Endodermal cell (in vitro differentiated cells): ENCODE measurements at regions not wholly inside any gene's neighbourhood (a gene's known extent, or its start where the extent isn't known, plus 50 kb on each side); places are given as distances from the start of the nearest gene placed in this dataset.

ENCODE experiments used
- DNase-seq: peaks from one replicate; pipeline ENCODE4 v3.0.0-alpha.2; 2017
- H3K27ac ChIP-seq: 2 replicates; pipeline ENCODE4 v1.5.1; 2013; ENCODE audit warnings: mild to moderate bottlenecking, low read depth, low read length, moderate library complexity
- H3K27me3 ChIP-seq: 2 replicates; pipeline ENCODE4 v1.6.1; 2013; ENCODE audit warnings: mild to moderate bottlenecking, low read length, moderate library complexity; ENCODE audit not compliant: insufficient read depth, control insufficient read depth, poor library complexity, severe bottlenecking
- H3K36me3 ChIP-seq: 2 replicates; pipeline ENCODE4 v1.7.0; 2013; ENCODE audit warnings: mild to moderate bottlenecking, low read length, moderate library complexity; ENCODE audit not compliant: control insufficient read depth, insufficient read depth
- H3K4me1 ChIP-seq: one replicate; pipeline ENCODE4 v1.7.0; 2013; ENCODE audit warnings: low read length; ENCODE audit not compliant: control insufficient read depth, insufficient read depth
- H3K4me3 ChIP-seq: 2 replicates; pipeline ENCODE4 v1.5.1; 2013; ENCODE audit warnings: mild to moderate bottlenecking, low read length, moderate library complexity
- H3K9ac ChIP-seq: 2 replicates; pipeline ENCODE4 v1.6.1; 2013; ENCODE audit warnings: mild to moderate bottlenecking, low read length, moderate library complexity; ENCODE audit not compliant: poor library complexity, severe bottlenecking; ENCODE audit errors: extremely low read depth
- H3K9me3 ChIP-seq: 2 replicates; pipeline ENCODE4 v1.6.1; 2013; ENCODE audit warnings: mild to moderate bottlenecking, low read length, moderate library complexity; ENCODE audit not compliant: control insufficient read depth
- H3K27ac Mint-ChIP-seq: 2 replicates; pipeline ENCODE4 v1.8.0; 2020; ENCODE audit warnings: mixed read lengths
- H3K27me3 Mint-ChIP-seq: 2 replicates; pipeline ENCODE4 v1.8.0; 2021; ENCODE audit warnings: mild to moderate bottlenecking, mixed read lengths; ENCODE audit not compliant: insufficient read depth
- H3K36me3 Mint-ChIP-seq: 2 replicates; pipeline ENCODE4 v1.8.0; 2020; ENCODE audit warnings: low read depth, mixed read lengths
- H3K4me1 Mint-ChIP-seq: 2 replicates; pipeline ENCODE4 v1.8.0; 2020; ENCODE audit warnings: mixed read lengths
- H3K4me3 Mint-ChIP-seq: 2 replicates; pipeline ENCODE4 v1.8.0; 2020; ENCODE audit warnings: mild to moderate bottlenecking, moderate library complexity, mixed read lengths
- H3K9me3 Mint-ChIP-seq: 2 replicates; pipeline ENCODE4 v1.8.0; 2020; ENCODE audit warnings: mild to moderate bottlenecking, mixed read lengths
- CTCF ChIP-seq: fragments of 200-600 bp; sonication (generic); conservative IDR thresholded peaks from 2 replicates; pipeline ENCODE4 v1.5.0; 2021; ENCODE audit warnings: antibody characterized with exemption, mild to moderate bottlenecking
- WGBS, 2 experiments: methylation state at CpG; one replicate each; pipeline versions ENCODE4 v1.1.5 to v1.1.7; 2013; ENCODE audit warnings: missing lambda C conversion rate in 2 of 2, mixed read lengths in 1 of 2; ENCODE audit not compliant: insufficient coverage in 1 of 2, insufficient read length in 1 of 2; 5-methylcytosine and 5-hydroxymethylcytosine counted together

- Histone ChIP-seq H3K4me1 (no peaks in the 10 kb centered on the region), H3K36me3 (no peaks in the 10 kb centered on the region), H3K9ac (no peak overlapping the region), H3K4me3 (no peak overlapping the region), H3K27me3 (no peaks in the 10 kb centered on the region), H3K9me3 (no peaks in the 10 kb centered on the region), H3K27ac (no peak overlapping the region)
- H3K4me3 Mint-ChIP-seq = no peak overlapping the region
- peaks cover 1% of the 10 kb centered on the region for H3K9me3 Mint-ChIP-seq
- H3K4me1 Mint-ChIP-seq = no peaks in the 10 kb centered on the region
- no peak for DNase-seq
- H3K27ac Mint-ChIP-seq = no peak overlapping the region
- no peaks in the 10 kb centered on the region for H3K36me3 Mint-ChIP-seq
- TF ChIP-seq CTCF = no peak
- no peaks in the 10 kb centered on the region for H3K27me3 Mint-ChIP-seq
Observed at GRCh38 chr9:73799446-73799845, 647.8 kb downstream of the ANXA1 start.

GRCh38 chr9:73805111-73805510, 653.4 kb downstream of the ANXA1 start:
- Mint-ChIP-seq H3K27me3 (no peaks in the 10 kb centered on the region), H3K9me3 (no peaks in the 10 kb centered on the region), H3K4me1 (no peaks in the 10 kb centered on the region), H3K27ac (no peak overlapping the region), H3K36me3 (no peaks in the 10 kb centered on the region), H3K4me3 (no peak overlapping the region)
- Histone ChIP-seq H3K36me3 (no peaks in the 10 kb centered on the region), H3K4me1 (no peaks in the 10 kb centered on the region), H3K4me3 (no peak overlapping the region), H3K9me3 (no peaks in the 10 kb centered on the region), H3K9ac (no peak overlapping the region), H3K27me3 (no peaks in the 10 kb centered on the region), H3K27ac (no peak overlapping the region)
- no peak for TF ChIP-seq CTCF
- 71 to 91% methylated on average over 1 to 2 of the region's 2 CpGs for WGBS, 2 experiments
- DNase-seq = no peak

GRCh38 chr9:73805853-73806458, 654.3 kb downstream of the ANXA1 start:
- Histone ChIP-seq H3K27ac (no peak overlapping the region), H3K4me3 (no peak overlapping the region), H3K27me3 (no peaks in the 10 kb centered on the region), H3K4me1 (no peaks in the 10 kb centered on the region), H3K9me3 (no peaks in the 10 kb centered on the region), H3K9ac (no peak overlapping the region), H3K36me3 (no peaks in the 10 kb centered on the region)
- no peak overlapping the region for H3K4me3 Mint-ChIP-seq
- no peaks in the 10 kb centered on the region for H3K4me1 Mint-ChIP-seq
- no peaks in the 10 kb centered on the region for H3K9me3 Mint-ChIP-seq
- TF ChIP-seq CTCF = no peak
- no peak overlapping the region for H3K27ac Mint-ChIP-seq
- 100% methylated on average over 1 of the region's 1 CpG; no CpG with 5 or more reads in 1 of the 2 experiments for WGBS, 2 experiments
- H3K36me3 Mint-ChIP-seq = no peaks in the 10 kb centered on the region
- DNase-seq = no peak
- no peaks in the 10 kb centered on the region for H3K27me3 Mint-ChIP-seq
